GM06990 (cell line): ENCODE measurements at regions not wholly inside any gene's neighbourhood (a gene's known extent, or its start where the extent isn't known, plus 50 kb on each side); places are given as distances from the start of the nearest gene placed in this dataset.

Experiments
- DNase-seq: peaks from one replicate; pipeline ENCODE4 v3.0.0-alpha.2; 2011; ENCODE audit not compliant: insufficient read length; ENCODE audit errors: extremely low read depth
- H3K27me3 ChIP-seq: replicated peaks from 2 replicates; pipeline ENCODE4 v1.6.0; 2011; ENCODE audit warnings: low read length; ENCODE audit not compliant: control insufficient read depth, insufficient read depth
- H3K36me3 ChIP-seq: 2 replicates; pipeline ENCODE4 v1.5.1; 2011; ENCODE audit warnings: low read length; ENCODE audit not compliant: control insufficient read depth, insufficient read depth
- H3K4me3 ChIP-seq: replicated peaks from 2 replicates; pipeline ENCODE4 v1.5.1; 2011; ENCODE audit warnings: low read depth, mild to moderate bottlenecking, control low read depth, low read length
- CTCF ChIP-seq: IDR thresholded peaks from 2 replicates; pipeline ENCODE4 v1.5.1; 2011; ENCODE audit warnings: low read length, control low read depth, mild to moderate bottlenecking, inconsistent platforms; ENCODE audit not compliant: insufficient read depth, poor library complexity, severe bottlenecking

- TF ChIP-seq CTCF, result no peak
- Histone ChIP-seq H3K4me3 (no peak overlapping the region), H3K36me3 (no peaks in the 10 kb centered on the region), H3K27me3 (no peaks in the 10 kb centered on the region)
- no peak for DNase-seq
These were observed 85.6 kb upstream of the CPEB2 start for GRCh38 chr4:14916554-14917297.

GRCh38 chr4:14917298-14917633 lies 85.0 kb upstream of the CPEB2 start:
- TF ChIP-seq CTCF, result no peak
- Histone ChIP-seq H3K27me3 (no peaks in the 10 kb centered on the region), H3K36me3 (no peaks in the 10 kb centered on the region), H3K4me3 (no peak overlapping the region)
- no peak for DNase-seq

DNA sequence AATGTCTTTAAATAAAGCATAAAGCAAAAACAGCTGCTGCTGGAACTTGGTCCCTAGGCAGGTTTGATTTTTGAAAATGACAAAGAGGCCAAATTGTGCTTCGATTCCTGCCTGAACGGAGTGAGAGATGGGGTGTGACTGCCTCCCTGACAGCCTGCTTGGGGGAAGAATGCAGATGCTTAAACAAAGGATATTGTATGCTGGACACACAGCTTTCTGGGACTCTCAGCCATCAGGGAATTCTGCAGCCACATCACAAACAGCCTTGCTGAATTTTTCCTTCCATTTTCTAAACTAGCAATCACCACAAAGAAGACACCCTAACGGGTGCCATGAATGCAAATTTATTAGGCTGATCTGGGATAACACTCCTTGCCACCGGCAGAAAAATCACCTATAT lies 83.9 kb upstream of the CPEB2 start:
- DNase-seq, result no peak
- H3K27me3 ChIP-seq, result no peaks in the 10 kb centered on the region
- no peak for TF ChIP-seq CTCF
- H3K4me3 ChIP-seq, result no peak overlapping the region
- H3K36me3 ChIP-seq, result no peaks in the 10 kb centered on the region

DNA sequence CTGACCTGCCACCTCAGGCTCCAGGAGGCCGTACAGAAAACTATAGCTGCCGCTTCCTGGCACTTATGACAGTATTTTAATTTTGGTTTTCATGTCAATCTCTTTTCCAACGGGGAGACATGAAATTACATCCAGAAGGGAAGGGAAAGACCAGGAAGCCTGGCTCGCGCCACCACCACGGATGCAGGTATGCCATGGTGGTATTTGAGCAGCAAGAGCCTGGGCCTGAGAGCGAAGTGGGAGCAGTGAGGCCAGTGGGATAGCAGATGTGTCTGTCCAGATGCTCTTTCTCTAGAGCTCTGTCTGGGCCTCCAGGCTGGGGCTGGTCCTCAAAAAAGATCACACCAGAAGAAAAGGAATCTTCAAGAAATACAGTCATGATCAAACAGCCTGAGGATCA lies 82.5 kb upstream of the CPEB2 start:
- DNase-seq, result no peak
- TF ChIP-seq CTCF, result no peak
- Histone ChIP-seq H3K36me3 (no peaks in the 10 kb centered on the region), H3K4me3 (no peak overlapping the region), H3K27me3 (no peaks in the 10 kb centered on the region)

DNA sequence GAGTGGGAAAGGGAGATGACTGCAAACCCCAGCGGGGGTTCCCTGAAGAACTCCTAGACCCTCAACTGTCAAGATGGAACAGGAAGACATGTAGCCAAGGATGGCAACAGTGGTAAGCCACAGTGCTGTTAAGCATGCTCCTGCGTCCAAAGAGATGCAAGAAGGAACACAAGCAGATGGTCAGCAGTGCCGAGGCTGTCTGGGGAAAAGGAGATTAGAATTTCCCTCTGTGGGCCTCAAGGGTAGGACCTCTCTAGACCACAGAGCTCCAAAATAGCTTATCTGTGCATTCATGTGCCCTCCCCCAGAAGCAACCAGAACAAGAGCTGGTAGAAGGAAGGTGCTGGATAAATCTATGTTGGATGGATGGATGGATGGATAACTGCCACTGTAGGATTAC lies 82.0 kb upstream of the CPEB2 start:
- no peak for DNase-seq
- no peak for TF ChIP-seq CTCF
- H3K36me3 ChIP-seq, result no peaks in the 10 kb centered on the region
- H3K27me3 ChIP-seq, result no peaks in the 10 kb centered on the region
- H3K4me3 ChIP-seq, result no peak overlapping the region
